ENCODE measurements at regions not wholly inside any gene's neighbourhood (a gene's known extent, or its start where the extent isn't known, plus 50 kb on each side); places are given as distances from the start of the nearest gene placed in this dataset.
A peak's percentile ranks its signal among the peaks of the same experiment; 100 is the strongest.

DNA sequence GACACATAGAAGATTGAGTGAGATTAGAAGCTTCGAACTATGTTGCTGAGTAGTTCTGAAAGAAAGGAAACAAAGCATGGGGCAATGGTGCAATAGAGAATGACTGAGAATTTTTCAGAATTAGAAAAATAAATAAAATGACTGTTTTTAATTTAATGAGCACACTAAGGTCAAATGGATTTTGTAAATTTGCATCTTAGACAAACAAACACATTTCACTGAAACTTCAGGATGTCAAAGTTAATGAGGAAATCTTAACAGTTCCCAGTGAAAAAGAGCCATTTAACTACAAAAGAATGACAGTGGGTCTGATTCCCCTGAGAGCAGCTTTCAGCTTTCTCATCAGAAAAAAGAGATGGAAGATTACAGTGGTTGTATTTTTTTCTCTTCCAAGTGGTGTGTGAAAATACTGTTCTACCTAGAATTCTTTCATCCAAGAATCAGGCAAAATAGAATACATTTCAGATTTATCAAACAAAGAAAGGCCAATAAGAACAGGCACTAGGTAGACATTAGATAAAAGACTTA lies 591.9 kb downstream of the SEMA5A start:
- H3K4me3 ChIP-seq: no peak overlapping the region
- H3K9me3 ChIP-seq (replicated peaks; ENCODE audit: control insufficient read depth, insufficient read depth, low read length): no peaks in the 10 kb centered on the region
- no peaks in the 10 kb centered on the region for H3K36me3 ChIP-seq (ENCODE audit: control insufficient read depth in 2 of 2, insufficient read depth in 2 of 2, low read length in 1 of 2)
- H3K79me2 ChIP-seq (ENCODE audit: control insufficient read depth, insufficient read depth, low read length): no peaks in the 10 kb centered on the region
- SMC1A ChIA-PET (ENCODE audit: uncharacterized antibody, unreplicated experiment): interaction anchor here (0.7 to 1.5 kb wide), 9 partner anchors 8 to 255 kb away, joined by 3 to 7 read pairs (median 3); no protein-coding TSS in a partner anchor
- no peak overlapping the region for H3K9ac ChIP-seq (ENCODE audit: control insufficient read depth, insufficient read depth, low read length)
- H2AFZ ChIP-seq (ENCODE audit: control insufficient read depth, low read depth, low read length): no peak overlapping the region
- H3K4me1 ChIP-seq (ENCODE audit: control insufficient read depth, insufficient read depth, low read length): no peaks in the 10 kb centered on the region
- RAD21 ChIA-PET (ENCODE audit: unreplicated experiment): interaction anchor here (1.4 to 1.5 kb wide), 2 partner anchors 91 to 214 kb away, joined by 3 read pairs; no protein-coding TSS in a partner anchor
- POLR2A ChIA-PET: no interaction called here
- CTCF ChIA-PET: interaction anchor here (1.0 kb wide), 2 partner anchors 31 to 47 kb away, joined by 3 read pairs; no protein-coding TSS in a partner anchor
- H3K4me2 ChIP-seq (ENCODE audit: control insufficient read depth, insufficient read depth): no peak overlapping the region
- DNase-seq (ENCODE audit: low read depth, low spot score) (no peak), FAIRE-seq (no peak), ATAC-seq (no peak)
- no peaks in the 10 kb centered on the region for H3K27me3 ChIP-seq (replicated peaks in 1 of 2; ENCODE audit: control insufficient read depth in 2 of 2, insufficient read depth in 2 of 2, low read length in 1 of 2)
- in situ Hi-C loops (cut with MboI): no loop called here
- TF ChIP-seq POLR2A (IDR thresholded peaks at IDR 0.05; ENCODE audit: low read depth, low read length) (no peak), IKZF2 (IDR thresholded peaks at IDR 0.05) (no peak), PAX8 (IDR thresholded peaks at IDR 0.05) (no peak), STAT3 (IDR thresholded peaks at IDR 0.05; ENCODE audit: low read depth, low read length) (no peak), MEF2B (IDR thresholded peaks at IDR 0.05; ENCODE audit: partially characterized antibody, poor library complexity, severe bottlenecking) (peak; percentile 31), MYC (IDR thresholded peaks at IDR 0.05; ENCODE audit: insufficient read depth, insufficient read length, insufficient replicate concordance, low read length, severe bottlenecking) (no peak)
- no TSS peak for BruUV-seq (replicated peaks)
- WGBS (ENCODE audit: insufficient coverage, insufficient replicate concordance, low lambda C conversion rate, missing lambda C conversion rate): 70% methylated on average over 1 of the region's 1 CpG
- intact Hi-C loops (cut with micrococcal nuclease; ENCODE audit: unreplicated experiment): no loop called here
- no peaks in the 10 kb centered on the region for H4K20me1 ChIP-seq (ENCODE audit: control insufficient read depth, insufficient read depth)
- no peak overlapping the region for H3K27ac ChIP-seq (ENCODE audit: control insufficient read depth, insufficient read depth)

DNA sequence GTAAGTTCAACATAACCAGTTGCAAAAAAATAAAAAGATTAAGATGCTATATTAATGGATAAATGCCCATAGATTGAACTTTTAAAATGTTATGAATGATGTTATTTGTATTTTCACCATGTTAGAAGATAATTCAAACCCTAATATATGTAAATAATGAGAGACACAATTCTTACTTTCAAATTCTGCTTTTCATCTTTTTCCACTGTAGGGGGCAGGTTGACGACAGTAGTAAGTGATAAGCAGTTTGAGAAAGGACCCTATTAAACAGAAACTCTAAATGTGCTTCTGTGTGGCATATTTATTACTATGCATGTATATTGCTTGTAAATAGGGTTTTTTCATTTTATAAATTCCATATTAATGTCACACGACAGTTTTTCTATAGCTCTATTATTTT lies 591.1 kb downstream of the SEMA5A start:
- CTCF ChIA-PET: interaction anchor here (1.3 kb wide), 2 partner anchors 144 to 200 kb away, joined by 3 read pairs; no protein-coding TSS in a partner anchor
- 24% methylated on average over 2 of the region's 2 CpGs for WGBS (ENCODE audit: insufficient coverage, insufficient replicate concordance, low lambda C conversion rate, missing lambda C conversion rate)
- intact Hi-C loops (cut with micrococcal nuclease; ENCODE audit: unreplicated experiment) (loop anchor here (5.0 kb wide), 1 partner anchor 108 kb away; no protein-coding TSS in a partner anchor), in situ Hi-C loops (cut with MboI) (no loop called here)
- RAD21 ChIA-PET (ENCODE audit: unreplicated experiment): interaction anchor here (1.5 kb wide), 1 partner anchor 92 kb away, joined by 3 read pairs; no protein-coding TSS in a partner anchor
- no peaks in the 10 kb centered on the region for H3K27me3 ChIP-seq (replicated peaks in 1 of 2; ENCODE audit: control insufficient read depth in 2 of 2, insufficient read depth in 2 of 2, low read length in 1 of 2)
- no peak overlapping the region for H3K27ac ChIP-seq (ENCODE audit: control insufficient read depth, insufficient read depth)
- H3K4me2 ChIP-seq (ENCODE audit: control insufficient read depth, insufficient read depth): no peak overlapping the region
- H3K9ac ChIP-seq (ENCODE audit: control insufficient read depth, insufficient read depth, low read length): no peak overlapping the region
- no peaks in the 10 kb centered on the region for H3K79me2 ChIP-seq (ENCODE audit: control insufficient read depth, insufficient read depth, low read length)
- ATAC-seq (no peak), FAIRE-seq (no peak), DNase-seq (ENCODE audit: low read depth, low spot score) (no peak)
- POLR2A ChIA-PET: no interaction called here
- no peak overlapping the region for H2AFZ ChIP-seq (ENCODE audit: control insufficient read depth, low read depth, low read length)
- no peak overlapping the region for H3K4me3 ChIP-seq
- H3K9me3 ChIP-seq (replicated peaks; ENCODE audit: control insufficient read depth, insufficient read depth, low read length): no peaks in the 10 kb centered on the region
- BruUV-seq (replicated peaks): no TSS peak
- H4K20me1 ChIP-seq (ENCODE audit: control insufficient read depth, insufficient read depth): no peaks in the 10 kb centered on the region
- SMC1A ChIA-PET (ENCODE audit: uncharacterized antibody, unreplicated experiment): interaction anchor here (0.7 kb wide), 1 partner anchor 108 kb away, joined by 3 read pairs; no protein-coding TSS in a partner anchor
- no peaks in the 10 kb centered on the region for H3K36me3 ChIP-seq (ENCODE audit: control insufficient read depth in 2 of 2, insufficient read depth in 2 of 2, low read length in 1 of 2)
- no peaks in the 10 kb centered on the region for H3K4me1 ChIP-seq (ENCODE audit: control insufficient read depth, insufficient read depth, low read length)
- TF ChIP-seq STAT1 (conservative IDR thresholded peaks at IDR 0.05) (no peak), RFX5 (IDR thresholded peaks at IDR 0.05; ENCODE audit: low read depth, low read length) (no peak), BCL11A (IDR thresholded peaks at IDR 0.05; ENCODE audit: low read depth, low read length) (no peak), NR2C2 (IDR thresholded peaks at IDR 0.05; ENCODE audit: borderline replicate concordance, control insufficient read depth, insufficient read length, low read depth) (no peak)
- TF ChIP-seq, protein P1, sequence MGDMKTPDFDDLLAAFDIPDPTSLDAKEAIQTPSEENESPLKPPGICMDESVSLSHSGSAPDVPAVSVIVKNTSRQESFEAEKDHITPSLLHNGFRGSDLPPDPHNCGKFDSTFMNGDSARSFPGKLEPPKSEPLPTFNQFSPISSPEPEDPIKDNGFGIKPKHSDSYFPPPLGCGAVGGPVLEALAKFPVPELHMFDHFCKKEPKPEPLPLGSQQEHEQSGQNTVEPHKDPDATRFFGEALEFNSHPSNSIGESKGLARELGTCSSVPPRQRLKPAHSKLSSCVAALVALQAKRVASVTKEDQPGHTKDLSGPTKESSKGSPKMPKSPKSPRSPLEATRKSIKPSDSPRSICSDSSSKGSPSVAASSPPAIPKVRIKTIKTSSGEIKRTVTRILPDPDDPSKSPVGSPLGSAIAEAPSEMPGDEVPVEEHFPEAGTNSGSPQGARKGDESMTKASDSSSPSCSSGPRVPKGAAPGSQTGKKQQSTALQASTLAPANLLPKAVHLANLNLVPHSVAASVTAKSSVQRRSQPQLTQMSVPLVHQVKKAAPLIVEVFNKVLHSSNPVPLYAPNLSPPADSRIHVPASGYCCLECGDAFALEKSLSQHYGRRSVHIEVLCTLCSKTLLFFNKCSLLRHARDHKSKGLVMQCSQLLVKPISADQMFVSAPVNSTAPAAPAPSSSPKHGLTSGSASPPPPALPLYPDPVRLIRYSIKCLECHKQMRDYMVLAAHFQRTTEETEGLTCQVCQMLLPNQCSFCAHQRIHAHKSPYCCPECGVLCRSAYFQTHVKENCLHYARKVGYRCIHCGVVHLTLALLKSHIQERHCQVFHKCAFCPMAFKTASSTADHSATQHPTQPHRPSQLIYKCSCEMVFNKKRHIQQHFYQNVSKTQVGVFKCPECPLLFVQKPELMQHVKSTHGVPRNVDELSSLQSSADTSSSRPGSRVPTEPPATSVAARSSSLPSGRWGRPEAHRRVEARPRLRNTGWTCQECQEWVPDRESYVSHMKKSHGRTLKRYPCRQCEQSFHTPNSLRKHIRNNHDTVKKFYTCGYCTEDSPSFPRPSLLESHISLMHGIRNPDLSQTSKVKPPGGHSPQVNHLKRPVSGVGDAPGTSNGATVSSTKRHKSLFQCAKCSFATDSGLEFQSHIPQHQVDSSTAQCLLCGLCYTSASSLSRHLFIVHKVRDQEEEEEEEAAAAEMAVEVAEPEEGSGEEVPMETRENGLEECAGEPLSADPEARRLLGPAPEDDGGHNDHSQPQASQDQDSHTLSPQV (IDR thresholded peaks at IDR 0.05): no peak

All from GM12878 (cell line).